Neuron (in vitro differentiated cells): ENCODE measurements at regions not wholly inside any gene's neighbourhood (a gene's known extent, or its start where the extent isn't known, plus 50 kb on each side); places are given as distances from the start of the nearest gene placed in this dataset.

Source experiments
- H2AFZ ChIP-seq: one replicate; pipeline ENCODE4 v1.6.1; 2013; ENCODE audit warnings: low read depth, mild to moderate bottlenecking, inconsistent platforms, low read length, moderate library complexity
- H3K27me3 ChIP-seq: one replicate; pipeline ENCODE4 v1.6.1; 2013; ENCODE audit warnings: low read length; ENCODE audit not compliant: insufficient read depth
- H3K36me3 ChIP-seq: one replicate; pipeline ENCODE4 v1.6.1; 2013; ENCODE audit warnings: low read length; ENCODE audit not compliant: insufficient read depth
- H3K4me1 ChIP-seq: one replicate; pipeline ENCODE4 v1.6.1; 2013; ENCODE audit warnings: low read length; ENCODE audit not compliant: insufficient read depth
- H3K4me3 ChIP-seq: 2 replicates; pipeline ENCODE4 v1.5.1; 2013; ENCODE audit warnings: mild to moderate bottlenecking, low read length, moderate library complexity
- H3K9me3 ChIP-seq: one replicate; pipeline ENCODE4 v1.6.1; 2013; ENCODE audit warnings: low read length

DNA sequence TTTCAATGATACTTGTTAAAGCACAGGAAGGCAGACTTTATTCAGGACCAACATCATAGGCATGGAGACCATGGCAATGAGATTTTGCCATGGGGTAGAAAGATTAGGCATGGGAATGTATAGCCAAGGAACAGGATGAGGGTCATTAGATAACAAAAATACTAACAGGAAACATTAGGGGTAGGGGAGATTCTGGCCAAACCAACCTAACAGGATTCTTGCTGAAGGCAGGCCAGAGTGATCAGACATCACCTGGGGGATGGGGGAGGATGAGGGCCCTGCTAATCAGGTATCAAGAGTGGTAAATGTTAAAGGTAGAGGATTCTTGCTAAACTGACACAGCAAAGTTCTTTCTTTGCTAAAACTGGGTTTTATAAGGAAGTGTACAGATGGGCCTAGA is 481.8 kb downstream of the ETS1 start:
- H3K4me3 ChIP-seq = no peak overlapping the region
- H3K27me3 ChIP-seq = no peaks in the 10 kb centered on the region
- H3K36me3 ChIP-seq = no peaks in the 10 kb centered on the region
- H2AFZ ChIP-seq = no peak overlapping the region
- no peaks in the 10 kb centered on the region for H3K9me3 ChIP-seq
- no peaks in the 10 kb centered on the region for H3K4me1 ChIP-seq

- Histone ChIP-seq H3K36me3 (no peaks in the 10 kb centered on the region), H3K9me3 (no peaks in the 10 kb centered on the region), H2AFZ (no peak overlapping the region), H3K4me1 (no peaks in the 10 kb centered on the region), H3K4me3 (no peak overlapping the region), H3K27me3 (no peaks in the 10 kb centered on the region)
These were observed 484.0 kb downstream of the ETS1 start for GRCh38 chr11:128103278-128103873.

DNA sequence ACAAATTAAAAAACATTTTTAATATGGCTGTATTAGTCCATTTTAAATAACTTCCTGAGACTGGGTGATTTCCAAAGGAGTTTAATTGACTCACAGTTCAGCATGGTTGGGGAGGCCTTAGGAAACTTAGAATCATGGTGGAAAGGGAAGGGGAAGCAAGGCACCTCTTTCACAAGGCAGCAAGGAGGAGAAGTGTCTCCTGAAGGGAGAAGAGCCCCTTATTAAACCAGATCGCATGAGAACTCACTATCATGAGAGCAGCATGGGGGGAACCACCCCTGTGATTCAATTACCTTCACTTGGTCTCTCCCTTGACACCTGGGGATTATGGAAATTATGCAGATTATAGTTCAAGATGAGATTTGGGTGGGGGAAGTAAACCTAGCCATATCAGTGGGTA is 488.6 kb downstream of the ETS1 start:
- no peaks in the 10 kb centered on the region for H3K36me3 ChIP-seq
- H2AFZ ChIP-seq = no peak overlapping the region
- no peaks in the 10 kb centered on the region for H3K27me3 ChIP-seq
- no peaks in the 10 kb centered on the region for H3K4me1 ChIP-seq
- no peaks in the 10 kb centered on the region for H3K9me3 ChIP-seq
- no peak overlapping the region for H3K4me3 ChIP-seq

DNA sequence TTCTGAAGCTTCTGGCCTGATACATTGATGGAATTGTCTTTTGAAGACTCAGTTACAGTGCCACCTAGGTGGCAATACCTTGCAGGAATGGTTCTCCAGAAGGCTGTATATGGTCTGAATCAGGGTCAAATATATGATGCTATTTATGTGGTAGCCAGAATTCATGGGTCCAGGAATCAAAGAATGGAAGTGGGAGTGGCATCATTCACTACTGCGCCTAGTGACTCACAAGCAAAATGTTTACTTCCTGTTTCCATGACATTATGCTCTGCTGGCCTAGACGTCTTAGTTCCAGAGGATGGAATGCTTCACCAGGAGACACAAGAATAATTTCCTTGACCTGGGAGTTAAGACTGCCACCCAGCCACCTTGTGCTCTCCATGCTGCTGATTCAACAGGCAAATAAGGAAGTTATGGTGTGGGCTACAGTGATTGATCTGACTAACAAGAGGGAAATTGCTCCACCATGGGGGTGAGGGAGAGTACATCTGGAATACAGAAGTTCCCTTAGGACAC is 491.8 kb downstream of the ETS1 start:
- no peaks in the 10 kb centered on the region for H3K27me3 ChIP-seq
- no peaks in the 10 kb centered on the region for H3K4me1 ChIP-seq
- no peak overlapping the region for H2AFZ ChIP-seq
- H3K4me3 ChIP-seq = no peak overlapping the region
- no peaks in the 10 kb centered on the region for H3K9me3 ChIP-seq
- no peaks in the 10 kb centered on the region for H3K36me3 ChIP-seq

- Histone ChIP-seq H3K4me3 (no peak overlapping the region), H3K36me3 (no peaks in the 10 kb centered on the region), H3K4me1 (no peaks in the 10 kb centered on the region), H2AFZ (no peak overlapping the region), H3K9me3 (peaks cover 6% of the 10 kb centered on the region), H3K27me3 (no peaks in the 10 kb centered on the region)
These were observed 493.7 kb downstream of the ETS1 start for GRCh38 chr11:128093689-128094088.

DNA sequence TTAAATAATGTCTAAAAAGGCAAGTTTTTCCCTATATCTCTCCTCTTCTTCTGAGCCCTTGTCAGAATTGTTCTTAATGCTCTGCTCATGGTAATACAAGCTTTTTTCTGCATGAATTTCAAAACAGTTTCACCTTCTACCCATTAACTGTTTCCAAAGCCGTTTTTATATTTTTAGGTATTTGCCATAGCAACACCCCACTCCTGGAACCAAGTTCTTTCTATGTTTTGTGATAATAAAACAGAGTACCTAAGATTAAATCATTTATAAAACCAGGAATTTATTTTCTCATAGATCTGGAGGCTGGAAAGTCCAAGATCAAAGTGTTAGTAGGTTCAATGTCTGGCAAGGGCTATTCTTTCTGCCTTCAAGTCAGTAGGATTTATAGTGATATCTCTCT is 497.4 kb downstream of the ETS1 start:
- Histone ChIP-seq H3K36me3 (no peaks in the 10 kb centered on the region), H3K9me3 (peaks cover 6% of the 10 kb centered on the region), H3K4me1 (no peaks in the 10 kb centered on the region), H3K27me3 (no peaks in the 10 kb centered on the region), H3K4me3 (no peak overlapping the region), H2AFZ (no peak overlapping the region)

- Histone ChIP-seq H2AFZ (no peak overlapping the region), H3K36me3 (no peaks in the 10 kb centered on the region), H3K27me3 (no peaks in the 10 kb centered on the region), H3K4me3 (no peak overlapping the region), H3K9me3 (peaks cover 6% of the 10 kb centered on the region), H3K4me1 (no peaks in the 10 kb centered on the region)
These were observed 500.6 kb downstream of the ETS1 start for GRCh38 chr11:128086794-128087193.

DNA sequence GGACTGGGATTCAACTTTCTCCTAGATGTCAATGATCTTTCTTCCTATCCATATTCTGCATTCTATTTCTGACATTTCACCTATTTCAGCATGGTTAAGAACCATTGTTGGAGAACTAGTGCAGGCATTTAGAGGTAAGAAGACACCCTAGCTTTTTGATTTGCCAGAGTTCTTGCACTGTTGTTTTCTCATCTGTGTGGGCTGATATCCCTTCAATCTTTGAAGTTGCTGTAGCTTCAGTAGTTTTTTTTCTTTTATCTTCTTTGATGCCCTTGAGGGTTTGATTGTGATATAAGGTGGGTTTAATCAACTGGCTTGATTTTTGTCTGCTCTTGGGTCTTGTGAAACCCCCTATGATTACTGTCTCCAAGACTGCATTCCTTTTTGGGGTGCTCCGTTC is 502.1 kb downstream of the ETS1 start:
- Histone ChIP-seq H3K27me3 (no peaks in the 10 kb centered on the region), H3K36me3 (no peaks in the 10 kb centered on the region), H2AFZ (no peak overlapping the region), H3K9me3 (peaks cover 6% of the 10 kb centered on the region), H3K4me3 (no peak overlapping the region), H3K4me1 (no peaks in the 10 kb centered on the region)

DNA sequence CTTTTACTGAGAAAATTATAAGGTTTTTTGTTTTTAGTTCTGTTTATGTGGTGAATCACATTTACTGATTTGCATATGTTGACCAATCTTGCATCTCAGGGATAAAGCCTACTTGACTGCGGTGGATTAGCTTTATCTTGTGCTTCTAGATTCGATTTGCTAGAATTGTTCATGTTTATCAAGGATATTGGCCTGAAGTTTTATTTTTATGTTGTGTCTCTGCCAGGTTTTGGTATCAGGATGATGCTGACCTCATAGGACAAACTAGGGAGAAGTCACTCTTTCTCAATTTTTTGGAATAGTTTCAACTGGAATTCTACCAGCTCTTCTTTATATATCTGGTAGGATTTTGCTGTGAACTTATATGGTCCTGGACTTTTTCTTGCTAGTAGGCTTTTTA is 504.8 kb downstream of the ETS1 start:
- no peaks in the 10 kb centered on the region for H3K27me3 ChIP-seq
- no peaks in the 10 kb centered on the region for H3K4me1 ChIP-seq
- no peaks in the 10 kb centered on the region for H3K9me3 ChIP-seq
- no peak overlapping the region for H3K4me3 ChIP-seq
- H3K36me3 ChIP-seq = no peaks in the 10 kb centered on the region
- H2AFZ ChIP-seq = no peak overlapping the region

DNA sequence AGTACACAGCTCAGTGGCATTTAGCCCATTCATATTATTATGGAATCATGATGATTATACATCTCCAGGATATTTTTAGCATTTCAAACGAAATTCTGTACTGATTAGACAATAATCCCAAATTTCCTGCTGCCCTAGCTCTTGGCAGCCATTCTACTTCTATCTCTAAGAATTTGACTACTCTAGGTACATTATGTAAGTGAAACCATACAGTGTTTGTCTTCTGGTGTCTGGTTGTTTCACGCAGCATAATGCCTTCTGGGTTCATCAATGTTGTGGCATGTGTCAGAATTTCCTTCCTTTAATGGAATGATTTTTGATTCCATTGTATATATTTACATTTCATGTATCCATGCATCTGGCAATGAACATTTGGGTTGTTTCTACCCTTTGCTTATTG is 517.7 kb downstream of the ETS1 start:
- Histone ChIP-seq H3K9me3 (no peaks in the 10 kb centered on the region), H3K4me3 (no peak overlapping the region), H2AFZ (no peak overlapping the region), H3K36me3 (no peaks in the 10 kb centered on the region), H3K4me1 (no peaks in the 10 kb centered on the region), H3K27me3 (no peaks in the 10 kb centered on the region)

DNA sequence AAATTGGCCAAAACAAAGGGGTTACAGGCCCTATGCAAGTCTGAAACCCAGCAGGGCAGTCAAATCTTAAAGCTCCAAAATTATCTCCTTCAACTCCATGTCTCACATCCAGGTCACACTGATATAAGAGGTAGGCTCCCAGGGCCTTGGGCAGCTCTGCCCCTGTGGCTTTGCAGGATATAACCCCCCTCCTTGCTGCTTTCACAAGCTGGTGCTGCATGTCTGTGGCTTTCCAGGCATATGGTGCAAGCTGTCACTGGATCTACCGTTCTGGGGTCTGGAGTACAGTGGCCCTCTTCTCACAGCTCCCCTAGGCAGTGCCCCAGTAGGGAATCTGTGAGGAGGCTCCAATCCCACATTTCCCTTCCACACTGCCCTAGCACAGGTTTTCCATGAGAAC is 519.6 kb downstream of the ETS1 start:
- no peaks in the 10 kb centered on the region for H3K36me3 ChIP-seq
- H3K4me3 ChIP-seq = no peak overlapping the region
- H3K27me3 ChIP-seq = no peaks in the 10 kb centered on the region
- H3K9me3 ChIP-seq = no peaks in the 10 kb centered on the region
- no peaks in the 10 kb centered on the region for H3K4me1 ChIP-seq
- no peak overlapping the region for H2AFZ ChIP-seq

- H3K4me3 ChIP-seq = no peak overlapping the region
- no peaks in the 10 kb centered on the region for H3K9me3 ChIP-seq
- H2AFZ ChIP-seq = no peak overlapping the region
- H3K36me3 ChIP-seq = no peaks in the 10 kb centered on the region
- no peaks in the 10 kb centered on the region for H3K4me1 ChIP-seq
- no peaks in the 10 kb centered on the region for H3K27me3 ChIP-seq
These were observed 521.0 kb downstream of the ETS1 start for GRCh38 chr11:128066399-128066798.

GRCh38 chr11:128061281-128061871 is 526.0 kb downstream of the ETS1 start:
- Histone ChIP-seq H3K4me3 (no peak overlapping the region), H2AFZ (no peak overlapping the region)

More at GRCh38 chr11:128061281-128061871, 526.0 kb downstream of the ETS1 start:
- Histone ChIP-seq H3K36me3 (no peaks in the 10 kb centered on the region), H3K4me1 (no peaks in the 10 kb centered on the region), H3K9me3 (no peaks in the 10 kb centered on the region), H3K27me3 (no peaks in the 10 kb centered on the region)
